ENCODE measurements at regions not wholly inside any gene's neighbourhood (a gene's known extent, or its start where the extent isn't known, plus 50 kb on each side); places are given as distances from the start of the nearest gene placed in this dataset.

DNA sequence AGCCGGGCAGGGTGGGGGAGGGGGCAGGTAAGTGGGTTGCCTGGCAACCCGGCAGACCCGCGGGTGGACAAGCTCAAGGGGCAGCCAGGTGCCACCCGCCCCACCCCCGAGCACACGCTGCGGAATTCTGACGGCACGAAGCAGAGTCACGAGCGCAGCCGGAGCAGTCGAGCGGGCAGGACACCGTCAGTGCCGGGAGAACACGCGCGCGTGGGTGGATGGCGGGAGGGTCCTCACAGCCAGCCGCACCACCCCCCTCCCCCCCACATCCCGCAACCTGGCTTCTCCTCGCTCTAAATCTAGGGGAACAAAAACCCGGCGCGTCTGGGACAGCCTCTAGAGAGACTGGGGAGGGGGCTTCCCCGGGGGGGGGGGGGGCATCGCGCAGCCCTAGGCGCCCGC lies 133.1 kb upstream of the HSD17B12 start:
- Histone ChIP-seq H3K27me3 (ENCODE audit: control insufficient read depth, extremely low read depth, insufficient read depth, low read length) (peaks cover 18% of the 10 kb centered on the region), H3K27ac (ENCODE audit: control insufficient read depth, insufficient read depth, low read length) (no peak overlapping the region), H3K9me1 (ENCODE audit: control insufficient read depth, extremely low read depth, insufficient read depth, low read length) (no peaks in the 10 kb centered on the region), H3K9ac (ENCODE audit: control insufficient read depth, extremely low read depth, insufficient read depth, low read length) (no peak overlapping the region), H4K20me1 (ENCODE audit: control insufficient read depth, extremely low read depth, insufficient read depth, low read length) (no peaks in the 10 kb centered on the region), H3K4me3 (ENCODE audit: control insufficient read depth in 2 of 3, extremely low read depth in 1 of 3, insufficient read depth in 2 of 3, low read depth in 1 of 3, low read length in 3 of 3) (no peak overlapping the region), H3K36me3 (ENCODE audit: control insufficient read depth in 2 of 2, extremely low read depth in 1 of 2, insufficient read depth in 2 of 2, low read length in 2 of 2) (no peaks in the 10 kb centered on the region), H3K4me2 (ENCODE audit: control insufficient read depth, extremely low read depth, insufficient read depth, low read depth, low read length) (no peak overlapping the region), H2AFZ (ENCODE audit: control insufficient read depth, low read length) (no peak overlapping the region), H3K79me2 (ENCODE audit: control insufficient read depth, insufficient read depth, low read length) (no peaks in the 10 kb centered on the region), H3K4me1 (ENCODE audit: control insufficient read depth, extremely low read depth, insufficient read depth, low read length) (peaks cover 10% of the 10 kb centered on the region), H3K9me3 (ENCODE audit: control insufficient read depth, low read depth, low read length) (no peaks in the 10 kb centered on the region)
- no peak for TF ChIP-seq EZH2 (IDR thresholded peaks at IDR 0.05; ENCODE audit: low read length)
- TF ChIP-seq, protein P1, sequence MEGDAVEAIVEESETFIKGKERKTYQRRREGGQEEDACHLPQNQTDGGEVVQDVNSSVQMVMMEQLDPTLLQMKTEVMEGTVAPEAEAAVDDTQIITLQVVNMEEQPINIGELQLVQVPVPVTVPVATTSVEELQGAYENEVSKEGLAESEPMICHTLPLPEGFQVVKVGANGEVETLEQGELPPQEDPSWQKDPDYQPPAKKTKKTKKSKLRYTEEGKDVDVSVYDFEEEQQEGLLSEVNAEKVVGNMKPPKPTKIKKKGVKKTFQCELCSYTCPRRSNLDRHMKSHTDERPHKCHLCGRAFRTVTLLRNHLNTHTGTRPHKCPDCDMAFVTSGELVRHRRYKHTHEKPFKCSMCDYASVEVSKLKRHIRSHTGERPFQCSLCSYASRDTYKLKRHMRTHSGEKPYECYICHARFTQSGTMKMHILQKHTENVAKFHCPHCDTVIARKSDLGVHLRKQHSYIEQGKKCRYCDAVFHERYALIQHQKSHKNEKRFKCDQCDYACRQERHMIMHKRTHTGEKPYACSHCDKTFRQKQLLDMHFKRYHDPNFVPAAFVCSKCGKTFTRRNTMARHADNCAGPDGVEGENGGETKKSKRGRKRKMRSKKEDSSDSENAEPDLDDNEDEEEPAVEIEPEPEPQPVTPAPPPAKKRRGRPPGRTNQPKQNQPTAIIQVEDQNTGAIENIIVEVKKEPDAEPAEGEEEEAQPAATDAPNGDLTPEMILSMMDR (optimal IDR thresholded peaks at IDR 0.05 in 1 of 3, IDR thresholded peaks at IDR 0.05 in 1 of 3, conservative IDR thresholded peaks at IDR 0.05 in 1 of 3; ENCODE audit: extremely low read depth in 1 of 3, insufficient read depth in 2 of 3, low read length in 3 of 3) = no peak
- dilution Hi-C loops (cut with MboI; ENCODE audit: extremely low pct_ligation_motif_present, low sequenced_read_pairs) = no loop called here
- FAIRE-seq (no peak), DNase-seq (ENCODE audit: low read depth, low spot score) (no peak)

GRCh38 chr11:43547889-43548381 lies 132.6 kb upstream of the HSD17B12 start:
- dilution Hi-C loops (cut with MboI; ENCODE audit: extremely low pct_ligation_motif_present, low sequenced_read_pairs) = no loop called here
- H3K9me1 ChIP-seq (ENCODE audit: control insufficient read depth, extremely low read depth, insufficient read depth, low read length) = no peaks in the 10 kb centered on the region
- no peaks in the 10 kb centered on the region for H3K9me3 ChIP-seq (ENCODE audit: control insufficient read depth, low read depth, low read length)
- FAIRE-seq (no peak), DNase-seq (ENCODE audit: low read depth, low spot score) (no peak)
- H3K4me3 ChIP-seq (ENCODE audit: control insufficient read depth in 2 of 3, extremely low read depth in 1 of 3, insufficient read depth in 2 of 3, low read depth in 1 of 3, low read length in 3 of 3) = no peak overlapping the region
- peaks cover 18% of the 10 kb centered on the region for H3K27me3 ChIP-seq (ENCODE audit: control insufficient read depth, extremely low read depth, insufficient read depth, low read length)
- H3K27ac ChIP-seq (ENCODE audit: control insufficient read depth, insufficient read depth, low read length) = no peak overlapping the region
- no peaks in the 10 kb centered on the region for H3K36me3 ChIP-seq (ENCODE audit: control insufficient read depth in 2 of 2, extremely low read depth in 1 of 2, insufficient read depth in 2 of 2, low read length in 2 of 2)
- no peak overlapping the region for H3K4me2 ChIP-seq (ENCODE audit: control insufficient read depth, extremely low read depth, insufficient read depth, low read depth, low read length)
- no peaks in the 10 kb centered on the region for H4K20me1 ChIP-seq (ENCODE audit: control insufficient read depth, extremely low read depth, insufficient read depth, low read length)
- H3K79me2 ChIP-seq (ENCODE audit: control insufficient read depth, insufficient read depth, low read length) = no peaks in the 10 kb centered on the region
- TF ChIP-seq, protein P1 (optimal IDR thresholded peaks at IDR 0.05 in 1 of 3, IDR thresholded peaks at IDR 0.05 in 1 of 3, conservative IDR thresholded peaks at IDR 0.05 in 1 of 3; ENCODE audit: extremely low read depth in 1 of 3, insufficient read depth in 2 of 3, low read length in 3 of 3) = no peak
- no peak for TF ChIP-seq EZH2 (IDR thresholded peaks at IDR 0.05; ENCODE audit: low read length)
- H3K9ac ChIP-seq (ENCODE audit: control insufficient read depth, extremely low read depth, insufficient read depth, low read length) = no peak overlapping the region
- peaks cover 8% of the 10 kb centered on the region for H3K4me1 ChIP-seq (ENCODE audit: control insufficient read depth, extremely low read depth, insufficient read depth, low read length)
- no peak overlapping the region for H2AFZ ChIP-seq (ENCODE audit: control insufficient read depth, low read length)

Measured in keratinocyte (primary cell).